Body of pancreas (tissue), 4 donors: ENCODE measurements at regions not wholly inside any gene's neighbourhood (a gene's known extent, or its start where the extent isn't known, plus 50 kb on each side); places are given as distances from the start of the nearest gene placed in this dataset.

Experiments
- ATAC-seq: fragments of 150-250 bp; one replicate; pipeline ENCODE4 v1.9.1; 2016
- DNase-seq, 4 donors: peaks; one replicate each; pipeline ENCODE4 v3.0.0-alpha.2; 2019
- H3K27ac ChIP-seq, 4 donors: fragments of 200-600 bp; sonication (generic); 1 replicate in 3 of 4; 2 replicates in 1 of 4; pipeline versions ENCODE4 v1.5.1 to v1.6.1; 2016 to 2019; ENCODE audit warnings: mild to moderate bottlenecking in 1 of 4, mixed read lengths in 1 of 4, moderate library complexity in 1 of 4
- H3K27me3 ChIP-seq, 2 donors: fragments of 200-600 bp; sonication (generic); one replicate each; pipeline ENCODE4 v1.6.0; 2016; ENCODE audit warnings: mild to moderate bottlenecking in 1 of 2
- H3K36me3 ChIP-seq, 2 donors: fragments of 200-600 bp; sonication (generic); replicated peaks in 1 of 2; 2 replicates each; pipeline ENCODE4 v1.5.1; 2016; ENCODE audit warnings: low read depth in 2 of 2; ENCODE audit not compliant: insufficient read depth in 1 of 2
- H3K4me1 ChIP-seq: fragments of 200-600 bp; sonication (generic); one replicate; pipeline ENCODE4 v1.6.0; 2016
- H3K4me3 ChIP-seq, 2 donors: fragments of 200-600 bp; sonication (generic); 1 replicate in 1 of 2; 2 replicates in 1 of 2; pipeline ENCODE4 v1.5.1; 2016 to 2019
- H3K9me3 ChIP-seq, 3 donors: fragments of 200-600 bp; sonication (generic); 1 replicate in 2 of 3; 2 replicates in 1 of 3; pipeline ENCODE4 v1.5.1; 2016
- CTCF ChIP-seq, 7 experiments: fragments of 450-650 bp in 4 of 7; fragments of 200-600 bp in 3 of 7; sonication (generic) in 3 of 7; IDR thresholded peaks; one replicate each; pipeline ENCODE4 v1.5.1; 2016 to 2019; ENCODE audit warnings: antibody characterized with exemption in 7 of 7
- POLR2A ChIP-seq, 3 donors: fragments of 450-650 bp; IDR thresholded peaks; one replicate each; pipeline ENCODE4 v1.6.1; 2016; ENCODE audit warnings: antibody characterized with exemption in 3 of 3, mild to moderate bottlenecking in 2 of 3
- WGBS, 2 donors: methylation state at CpG; one replicate each; pipeline ENCODE4 v1.1.5; 2017; 5-methylcytosine and 5-hydroxymethylcytosine counted together
- intact Hi-C: fragments of 100-400 bp; cut with DNase I; formaldehyde crosslinking; loops from one replicate; pipeline ENCODE4 v1.15.1; 2023

- ATAC-seq, result peak; percentile 68
- intact Hi-C loops, result no loop called here
- Histone ChIP-seq H3K9me3 (no peaks in the 10 kb centered on the region), H3K27ac (no peak overlapping the region), H3K36me3 (no peaks in the 10 kb centered on the region), H3K4me1 (no peaks in the 10 kb centered on the region), H3K27me3 (no peaks in the 10 kb centered on the region), H3K4me3 (no peak overlapping the region)
- WGBS, 2 donors, result 56 to 68% methylated on average over 7 of the region's 7 CpGs
- no peak for TF ChIP-seq CTCF (IDR thresholded peaks at IDR 0.05)
- peak; percentile 21 to 59 (median 28) for DNase-seq
Measured at GRCh38 chr9:16335788-16336580, 534.5 kb downstream of the BNC2 start.

- DNase-seq (no peak), ATAC-seq (no peak)
- no peaks in the 10 kb centered on the region for H3K27me3 ChIP-seq
- intact Hi-C loops, result no loop called here
- WGBS, 2 donors, result 45 to 73% methylated on average over 2 of the region's 2 CpGs
- H3K27ac ChIP-seq, result no peak overlapping the region
- no peaks in the 10 kb centered on the region for H3K36me3 ChIP-seq
- H3K4me3 ChIP-seq, result no peak overlapping the region
- TF ChIP-seq POLR2A (IDR thresholded peaks at IDR 0.05) (no peak), CTCF (IDR thresholded peaks at IDR 0.05) (no peak)
- no peaks in the 10 kb centered on the region for H3K4me1 ChIP-seq
- no peaks in the 10 kb centered on the region for H3K9me3 ChIP-seq
Measured at GRCh38 chr9:16336833-16337232, 533.6 kb downstream of the BNC2 start.

DNA sequence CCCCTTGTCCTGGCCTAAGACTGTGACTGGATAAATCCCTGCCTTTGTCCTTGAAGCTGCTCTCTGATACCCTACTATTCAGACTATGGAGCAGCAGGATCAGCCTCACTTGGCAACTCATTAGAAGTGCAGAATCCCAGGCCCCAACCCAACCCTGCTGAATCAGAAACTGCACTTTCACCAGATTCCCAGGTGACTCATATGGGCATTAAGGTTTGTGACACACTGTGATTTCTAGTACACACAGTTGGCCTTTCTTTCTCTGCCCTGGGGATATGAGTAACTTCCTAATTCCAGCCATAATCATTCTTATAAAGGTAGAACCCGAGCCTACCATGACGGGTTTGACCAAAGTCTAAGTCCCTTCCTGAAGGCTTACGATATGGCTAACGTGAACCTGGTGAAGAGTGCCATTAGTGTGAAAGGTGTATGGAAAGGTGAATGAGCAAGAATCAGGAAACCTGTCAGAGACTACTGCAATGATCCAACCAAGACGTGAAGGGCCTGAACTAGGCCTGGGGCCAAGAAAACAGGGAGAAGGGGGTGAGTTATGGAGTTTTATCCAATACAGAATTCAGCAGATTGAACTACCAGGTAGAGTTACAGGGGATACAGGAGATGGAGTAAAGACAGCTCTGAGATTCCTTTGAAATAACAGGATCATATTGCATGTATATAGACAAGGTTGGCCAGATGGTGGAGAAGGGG lies 533.0 kb downstream of the BNC2 start:
- WGBS, 2 donors, result 75 to 79% methylated on average over 5 of the region's 5 CpGs
- DNase-seq, result no peak
- Histone ChIP-seq H3K4me1 (no peaks in the 10 kb centered on the region), H3K27ac (no peak overlapping the region), H3K4me3 (no peak overlapping the region), H3K27me3 (no peaks in the 10 kb centered on the region), H3K36me3 (no peaks in the 10 kb centered on the region), H3K9me3 (no peaks in the 10 kb centered on the region)
- no peak for ATAC-seq
- intact Hi-C loops, result no loop called here
- TF ChIP-seq CTCF (IDR thresholded peaks at IDR 0.05), result no peak
- no peak for TF ChIP-seq POLR2A (IDR thresholded peaks at IDR 0.05)

DNA sequence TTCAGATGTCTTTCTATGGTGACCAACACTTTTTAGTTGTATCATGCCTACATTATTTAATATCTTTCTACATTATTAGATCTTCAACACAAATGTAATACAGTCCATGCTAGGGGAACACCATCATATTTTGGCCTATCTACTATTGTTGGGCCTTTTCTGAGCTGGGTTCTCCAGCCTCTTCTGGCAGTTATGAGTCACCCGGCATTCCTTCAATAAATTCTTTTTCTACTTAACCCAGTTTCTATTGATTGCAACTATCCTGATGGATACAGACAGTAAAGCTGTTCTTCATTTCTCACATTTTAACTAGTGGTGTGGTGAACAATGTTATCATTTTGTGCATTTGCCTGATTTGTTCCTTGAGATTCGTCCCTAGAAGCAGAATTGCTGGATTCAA lies 529.3 kb downstream of the BNC2 start:
- no peak overlapping the region for H3K4me3 ChIP-seq

More for the DNA sequence above, 529.3 kb downstream of the BNC2 start:
- DNase-seq (no peak), ATAC-seq (no peak)
- H3K27ac ChIP-seq, result no peak overlapping the region
- no peaks in the 10 kb centered on the region for H3K9me3 ChIP-seq
- H3K27me3 ChIP-seq, result no peaks in the 10 kb centered on the region
- intact Hi-C loops, result no loop called here
- TF ChIP-seq CTCF (IDR thresholded peaks at IDR 0.05) (no peak), POLR2A (IDR thresholded peaks at IDR 0.05) (no peak)
- WGBS, 2 donors, result 57 to 70% methylated on average over 2 of the region's 2 CpGs
- no peaks in the 10 kb centered on the region for H3K4me1 ChIP-seq
- H3K36me3 ChIP-seq, result no peaks in the 10 kb centered on the region
